Posterior vena cava (tissue), 2 donors: ENCODE measurements at regions not wholly inside any gene's neighbourhood (a gene's known extent, or its start where the extent isn't known, plus 50 kb on each side); places are given as distances from the start of the nearest gene placed in this dataset.

Experiments
- DNase-seq: peaks from one replicate; pipeline ENCODE4 v3.0.0-alpha.2; 2020; ENCODE audit warnings: low spot score
- intact Hi-C, 2 donors: fragments of 100-400 bp; cut with DNase I; formaldehyde crosslinking; loops; one replicate each; pipeline versions ENCODE4 v1.14.1 to v1.14.2; 2022 to 2023
- donor health status: DM: yes; HTN: yes; CAD: no.
- donor health status: DM: yes; HTN: yes; CAD: no.

DNA sequence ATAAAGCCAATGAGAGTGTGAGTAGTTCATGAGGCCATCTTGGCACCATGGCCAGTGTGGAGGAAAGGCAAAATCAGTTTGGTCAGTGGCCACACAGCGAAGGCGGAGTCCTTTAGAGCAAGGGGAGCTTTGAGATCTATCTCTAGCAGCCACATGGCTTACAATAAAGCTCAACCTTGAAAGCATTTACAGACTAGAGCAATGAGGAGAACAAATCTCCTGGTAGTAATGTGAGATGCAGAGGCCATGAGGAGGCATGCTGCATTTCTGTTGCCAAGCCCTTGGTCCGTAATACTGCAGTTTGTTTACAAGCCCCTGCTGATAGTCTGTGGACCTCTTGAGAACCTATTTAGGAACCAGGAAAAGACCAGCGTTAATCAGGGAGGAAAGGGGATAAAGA lies 381.5 kb upstream of the C2CD4B start:
- intact Hi-C loops, result no loop called here
- no peak for DNase-seq

DNA sequence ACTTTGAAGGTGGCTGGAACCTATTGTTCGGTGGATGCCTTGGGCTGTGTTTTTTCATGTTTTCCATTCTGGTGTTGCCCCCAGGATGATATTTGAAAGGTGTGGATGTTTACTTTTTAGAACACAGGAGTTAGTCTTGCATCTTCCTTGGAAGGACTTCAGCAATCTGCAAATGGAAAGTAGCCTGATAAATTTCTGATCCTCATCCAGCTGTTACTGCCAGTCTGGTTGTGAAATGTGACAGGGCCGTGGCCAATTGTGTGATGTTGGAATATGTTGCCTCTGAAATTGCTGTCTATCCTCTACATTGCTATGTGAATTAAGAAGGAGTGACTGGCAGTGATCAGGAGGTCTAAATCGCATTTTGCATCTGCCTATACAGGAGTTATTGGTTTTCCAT lies 382.5 kb upstream of the C2CD4B start:
- intact Hi-C loops, result no loop called here
- DNase-seq, result no peak

DNA sequence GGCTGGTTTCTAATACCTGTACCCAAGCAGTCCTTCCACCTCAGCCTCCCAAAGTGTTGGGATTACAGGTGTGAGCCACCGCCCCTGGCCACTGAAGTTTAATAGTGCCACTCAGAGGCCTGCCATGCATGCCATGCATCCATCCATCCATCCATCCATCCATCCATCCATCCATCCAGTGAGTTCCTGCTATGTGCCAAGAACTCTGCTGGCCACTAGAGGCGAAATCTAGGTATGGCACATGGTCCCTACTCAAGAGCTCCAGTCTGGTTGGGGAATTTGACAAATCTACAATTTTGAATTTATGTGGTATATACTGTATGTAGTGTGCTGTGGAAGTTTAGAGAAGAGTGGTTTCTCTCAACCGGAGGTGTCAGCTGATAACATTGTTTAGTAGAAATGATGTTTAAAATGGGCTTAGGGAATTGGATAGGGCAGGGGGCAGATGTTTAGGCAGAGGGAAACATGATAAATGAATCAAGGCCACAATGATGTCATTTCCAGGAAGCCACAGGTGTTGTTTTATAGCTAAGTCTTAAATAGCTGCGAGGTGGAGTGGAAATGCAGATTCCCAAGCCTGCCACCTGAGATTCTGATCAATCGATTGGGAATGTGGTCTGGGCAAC lies 384.4 kb upstream of the C2CD4B start:
- DNase-seq, result no peak
- intact Hi-C loops, result no loop called here

DNA sequence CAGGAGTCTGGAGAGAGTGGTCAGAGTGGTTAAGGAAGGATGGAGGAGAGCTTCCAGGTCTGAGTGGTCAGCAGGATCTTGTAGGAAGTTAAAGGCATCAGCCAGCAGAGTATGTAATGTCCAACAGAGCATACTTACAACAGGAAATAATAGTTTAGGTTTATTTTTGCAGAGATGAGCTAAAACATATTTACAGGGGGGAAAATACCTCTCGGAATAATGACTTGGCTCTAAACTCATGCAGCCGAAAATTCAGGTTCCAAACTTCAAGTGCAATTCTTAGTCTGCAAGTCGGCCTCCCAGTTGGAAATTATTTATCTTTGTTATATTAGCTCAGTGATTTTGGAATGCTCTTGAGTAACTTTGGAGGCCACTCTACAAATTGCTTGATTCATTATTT lies 385.0 kb upstream of the C2CD4B start:
- no peak for DNase-seq
- intact Hi-C loops, result no loop called here

DNA sequence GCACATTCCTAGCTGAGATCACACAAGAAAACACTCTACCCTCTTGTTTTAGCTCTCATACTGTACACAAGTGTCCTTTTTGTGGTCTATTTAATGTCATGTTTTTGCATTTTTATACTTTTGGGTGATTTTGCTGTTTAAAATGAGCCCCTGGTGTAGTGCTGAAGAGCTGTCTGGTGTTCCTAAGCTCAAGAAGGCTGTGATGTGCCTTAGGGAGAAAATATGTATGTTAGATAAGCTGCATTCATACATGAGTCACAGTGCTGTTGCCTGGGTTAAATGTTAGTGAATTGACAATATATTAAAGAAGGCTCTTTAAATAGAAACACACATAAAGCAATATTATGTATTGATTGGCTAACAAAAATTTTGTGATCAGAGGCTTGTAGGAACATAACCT lies 387.4 kb upstream of the C2CD4B start:
- intact Hi-C loops, result no loop called here
- no peak for DNase-seq

DNA sequence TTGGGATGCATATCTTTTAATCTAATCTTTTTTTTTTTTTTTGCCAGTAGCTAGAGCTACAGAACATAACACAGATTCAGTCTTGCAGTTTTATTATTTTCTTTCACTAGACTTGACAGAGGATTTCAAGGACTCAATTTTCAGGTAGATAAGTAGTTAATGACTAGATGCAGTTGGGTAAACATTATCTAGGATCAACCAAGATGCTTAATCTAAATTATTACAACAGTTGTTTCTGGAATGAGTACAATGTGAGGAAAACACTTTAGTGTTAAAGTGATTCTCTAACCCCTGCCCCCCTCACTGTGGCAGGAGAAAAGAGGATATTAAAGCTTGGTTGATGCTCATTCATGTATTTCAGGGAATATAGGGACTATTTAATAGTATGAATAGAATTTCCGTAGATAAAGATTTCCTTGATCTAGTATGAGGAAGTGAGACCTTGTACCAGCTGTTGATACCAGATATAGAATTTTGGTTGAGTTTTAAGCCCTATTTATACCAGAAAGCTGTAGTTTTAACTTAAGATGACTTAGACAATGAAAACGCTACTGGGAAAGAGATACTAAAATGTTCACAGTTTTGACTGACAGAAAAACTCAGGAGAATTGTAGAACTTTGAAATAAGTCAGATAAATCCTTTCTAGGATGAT lies 389.0 kb upstream of the C2CD4B start:
- no peak for DNase-seq
- intact Hi-C loops, result no loop called here

DNA sequence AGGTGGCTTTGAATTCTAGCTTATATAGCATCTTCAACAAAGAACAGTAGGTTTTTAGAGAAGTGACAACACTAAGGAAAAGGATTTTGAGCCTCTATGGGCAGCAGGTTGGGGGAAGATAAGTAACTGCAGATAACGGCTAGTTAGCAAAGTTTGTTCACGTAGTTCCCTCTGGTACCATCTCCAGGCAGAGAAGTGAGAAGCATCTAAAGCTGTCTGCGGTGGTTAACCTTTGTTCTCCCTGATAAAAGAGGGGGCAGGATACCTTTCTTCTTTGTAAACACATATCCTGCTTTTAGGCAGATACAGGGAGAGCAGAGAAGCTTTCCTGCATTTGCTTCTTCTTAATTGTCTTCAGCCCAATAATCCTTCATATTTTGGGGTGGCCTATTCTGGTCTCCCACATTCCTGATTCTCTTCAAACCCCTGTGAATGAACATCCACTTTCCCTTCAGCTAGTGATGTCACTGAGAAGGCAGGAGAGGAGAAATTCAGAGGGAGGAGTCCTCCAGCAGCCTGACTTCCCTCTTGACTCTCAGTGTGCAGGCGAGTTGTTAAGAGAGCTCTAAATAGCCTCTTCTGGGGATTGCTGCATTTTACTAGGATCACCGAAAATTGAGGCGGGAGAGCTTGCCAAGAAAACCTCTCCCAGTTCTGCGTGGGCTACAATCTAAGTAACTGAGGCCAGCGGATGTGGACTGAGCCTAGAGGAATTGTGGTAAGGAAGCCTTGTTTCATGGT lies 393.7 kb upstream of the C2CD4B start:
- intact Hi-C loops, result no loop called here
- no peak for DNase-seq

DNA sequence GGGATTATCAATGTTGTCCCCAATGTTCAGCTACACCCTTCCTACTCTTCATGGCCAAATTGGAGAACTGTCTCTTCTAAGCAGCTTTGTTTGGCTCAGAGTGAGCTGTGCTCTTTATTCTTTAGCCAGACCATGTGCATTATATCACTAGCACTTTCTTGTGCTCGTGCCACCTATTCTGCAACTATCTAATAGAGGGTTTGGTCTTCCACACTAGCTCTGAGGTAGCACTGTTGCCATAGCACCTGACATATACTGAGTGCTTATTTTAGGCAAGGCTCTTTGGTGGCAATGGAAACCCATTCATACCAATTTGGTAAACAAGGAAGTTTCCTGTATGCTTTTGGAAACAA lies 394.3 kb upstream of the C2CD4B start:
- intact Hi-C loops, result no loop called here
- DNase-seq, result no peak

DNA sequence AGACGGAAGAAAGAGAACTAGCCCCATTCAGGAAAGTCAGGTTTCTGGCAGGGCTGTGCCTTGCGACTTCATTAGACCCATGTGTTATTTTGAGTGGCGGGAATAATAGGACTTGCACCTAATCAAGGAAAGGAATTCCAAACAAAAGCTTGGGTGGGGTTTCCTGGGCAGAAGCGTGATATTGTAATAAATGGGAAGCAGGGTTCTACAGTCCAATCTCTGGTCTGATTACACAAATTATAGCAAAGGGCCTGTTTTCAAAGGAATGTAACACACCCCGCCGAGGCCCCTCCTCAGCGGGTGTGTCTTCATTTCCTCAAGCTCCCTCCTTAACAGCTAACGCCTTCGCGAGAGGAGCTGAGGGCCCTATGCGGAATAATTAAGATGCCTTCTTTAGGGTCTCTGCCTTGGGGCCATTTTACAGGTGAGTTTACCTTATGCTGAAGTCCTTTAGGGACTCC lies 396.0 kb upstream of the C2CD4B start:
- no peak for DNase-seq
- intact Hi-C loops, result no loop called here

DNA sequence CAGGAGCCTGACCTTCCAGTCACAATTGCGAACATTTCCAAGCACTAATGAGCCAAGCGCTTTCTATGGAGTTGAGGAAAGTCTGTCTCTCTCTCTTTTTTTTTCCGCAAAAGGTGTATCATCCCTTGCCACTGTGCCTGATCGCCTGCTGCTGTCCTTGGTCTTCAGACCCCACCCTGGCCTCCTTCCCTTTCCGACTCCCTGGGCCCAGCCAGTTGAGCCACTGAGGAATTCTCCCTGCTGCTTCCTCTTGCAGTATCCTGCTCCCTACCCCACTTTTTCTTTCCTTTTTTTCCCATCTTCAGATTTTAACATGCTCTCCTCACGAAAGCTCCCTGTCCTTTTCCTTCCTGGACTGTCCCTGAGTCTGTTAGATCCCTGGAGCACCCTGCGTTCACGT lies 396.5 kb upstream of the C2CD4B start:
- intact Hi-C loops, result no loop called here
- no peak for DNase-seq

DNA sequence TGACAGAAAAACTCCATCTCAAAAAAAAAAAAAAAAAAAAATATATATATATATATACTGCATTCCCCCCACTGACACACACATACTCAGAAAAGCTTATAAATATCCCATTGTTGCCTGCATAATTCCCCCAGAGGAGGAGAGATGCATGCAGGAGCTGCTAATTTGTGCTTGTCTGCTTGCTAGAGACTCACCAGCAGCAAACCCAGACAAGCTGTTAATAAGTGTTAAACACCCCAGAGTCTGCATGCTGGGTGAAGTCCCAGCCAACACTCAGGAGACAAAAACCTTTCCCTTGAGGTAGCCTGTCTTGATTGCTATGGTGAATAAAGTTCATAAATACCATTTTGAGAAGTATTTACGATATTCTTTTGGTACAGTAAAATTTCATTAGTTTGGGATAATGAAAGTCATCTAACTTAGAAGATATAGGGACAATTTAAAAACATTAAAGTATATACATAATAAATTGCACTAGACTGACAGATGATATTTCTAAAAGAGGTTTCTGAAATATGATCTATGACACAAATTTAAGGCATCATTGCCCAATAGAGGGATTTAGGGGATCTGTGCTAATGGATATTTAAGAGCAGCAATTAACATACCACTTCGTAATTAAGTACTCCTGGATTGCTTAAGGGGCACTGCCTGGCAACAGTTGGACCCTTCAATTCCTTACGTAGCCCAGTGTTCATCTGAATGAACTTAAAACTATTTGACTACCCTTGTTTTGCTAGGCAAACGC lies 400.0 kb upstream of the C2CD4B start:
- DNase-seq, result no peak
- intact Hi-C loops, result no loop called here

DNA sequence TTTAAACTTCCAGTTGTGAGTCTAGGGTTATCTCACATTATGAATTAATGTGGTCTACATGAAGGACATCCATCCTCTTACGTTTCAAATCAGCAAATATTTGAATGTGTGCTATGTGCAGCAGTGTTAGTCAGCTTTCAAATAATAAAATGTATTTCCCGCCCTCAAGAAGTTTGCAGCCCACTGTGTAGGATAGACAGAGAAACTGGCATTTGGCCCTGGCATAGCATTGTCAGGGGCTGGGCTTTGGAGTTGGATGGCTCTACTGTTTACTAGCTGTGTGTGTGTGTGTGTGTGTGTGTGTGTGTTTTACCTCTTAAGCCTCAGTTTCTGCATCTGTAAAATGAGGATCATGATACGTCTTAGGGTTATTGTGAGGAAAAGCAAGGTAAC lies 400.5 kb upstream of the C2CD4B start:
- DNase-seq, result no peak
- intact Hi-C loops, result no loop called here

DNA sequence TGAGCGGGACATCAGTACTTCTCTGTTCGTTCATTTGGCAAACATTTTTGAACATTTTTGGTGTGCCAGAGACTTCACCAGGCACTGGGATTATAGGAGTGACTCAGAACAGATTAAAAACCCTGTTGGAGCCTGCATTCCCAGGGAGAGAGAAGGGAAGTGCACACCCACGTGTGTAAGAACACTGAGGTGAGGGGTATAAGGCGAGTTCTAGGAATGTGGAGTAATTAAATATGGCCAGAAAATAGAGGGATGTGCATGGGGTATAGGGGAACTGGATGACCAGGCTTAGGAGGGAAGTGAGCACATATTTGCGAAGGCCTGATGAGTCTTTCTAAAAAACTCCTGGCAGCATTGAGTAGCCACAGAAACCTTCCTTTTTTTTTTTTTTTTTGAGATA lies 401.2 kb upstream of the C2CD4B start:
- no peak for DNase-seq
- intact Hi-C loops, result no loop called here

DNA sequence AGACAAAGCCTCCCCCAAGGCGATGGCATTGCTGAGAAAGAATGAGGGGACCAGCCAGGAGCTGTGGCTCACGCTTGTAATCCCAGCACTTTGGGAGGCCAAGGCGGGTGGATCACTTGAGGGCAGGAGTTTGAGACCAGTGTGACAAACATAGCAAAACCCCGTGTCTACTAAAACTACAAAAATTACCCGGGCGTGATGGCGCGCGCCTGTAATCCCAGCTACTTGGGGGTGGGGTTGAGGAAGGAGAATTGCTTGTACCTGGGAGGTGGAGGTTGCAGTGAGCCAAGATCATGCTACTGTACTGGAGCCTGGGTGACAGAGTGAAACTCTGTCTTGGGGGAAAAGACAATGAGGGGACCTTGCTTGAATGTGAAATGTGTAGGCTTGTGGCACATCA lies 402.4 kb upstream of the C2CD4B start:
- no peak for DNase-seq
- intact Hi-C loops, result no loop called here

DNA sequence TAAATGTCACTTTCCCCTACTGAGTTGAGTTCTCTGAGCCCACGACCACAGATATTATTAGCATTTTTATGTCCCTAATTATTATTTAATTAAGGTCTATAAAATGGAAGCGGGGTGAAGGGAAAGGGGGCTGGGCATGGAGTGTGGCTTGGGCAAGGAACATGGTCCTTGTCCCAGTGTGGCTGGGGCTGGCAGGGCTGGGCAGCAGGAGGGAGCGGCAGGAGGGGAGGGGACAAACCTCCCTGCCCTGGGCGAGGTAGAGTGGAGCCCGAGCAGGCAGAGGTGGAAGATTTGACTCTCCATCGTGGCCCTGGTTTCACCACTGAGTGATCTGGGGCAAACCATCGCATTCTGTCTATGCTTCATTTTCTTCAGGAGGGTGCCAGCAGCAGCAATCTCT lies 402.9 kb upstream of the C2CD4B start:
- DNase-seq, result no peak
- intact Hi-C loops, result no loop called here

DNA sequence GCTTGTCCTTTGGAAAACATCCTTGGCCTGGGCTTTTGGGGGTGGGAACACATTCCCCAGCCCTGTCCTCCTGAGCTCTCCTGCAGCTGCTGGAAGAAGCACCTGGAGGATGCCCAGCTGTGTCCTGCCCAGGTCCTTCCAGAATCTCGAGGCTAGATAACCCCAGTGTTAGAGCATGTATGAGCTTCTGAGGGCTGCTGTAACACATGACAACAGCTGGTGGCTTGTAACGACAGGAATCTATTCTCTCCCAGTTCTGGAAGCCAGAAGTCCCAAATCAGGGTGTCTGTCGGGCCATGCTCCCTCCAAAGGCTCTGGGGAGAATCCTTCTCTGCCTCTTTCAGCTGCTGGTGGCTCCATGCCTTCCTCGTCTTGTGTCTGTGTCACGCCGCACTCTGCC lies 403.6 kb upstream of the C2CD4B start:
- intact Hi-C loops, result no loop called here
- DNase-seq, result no peak

DNA sequence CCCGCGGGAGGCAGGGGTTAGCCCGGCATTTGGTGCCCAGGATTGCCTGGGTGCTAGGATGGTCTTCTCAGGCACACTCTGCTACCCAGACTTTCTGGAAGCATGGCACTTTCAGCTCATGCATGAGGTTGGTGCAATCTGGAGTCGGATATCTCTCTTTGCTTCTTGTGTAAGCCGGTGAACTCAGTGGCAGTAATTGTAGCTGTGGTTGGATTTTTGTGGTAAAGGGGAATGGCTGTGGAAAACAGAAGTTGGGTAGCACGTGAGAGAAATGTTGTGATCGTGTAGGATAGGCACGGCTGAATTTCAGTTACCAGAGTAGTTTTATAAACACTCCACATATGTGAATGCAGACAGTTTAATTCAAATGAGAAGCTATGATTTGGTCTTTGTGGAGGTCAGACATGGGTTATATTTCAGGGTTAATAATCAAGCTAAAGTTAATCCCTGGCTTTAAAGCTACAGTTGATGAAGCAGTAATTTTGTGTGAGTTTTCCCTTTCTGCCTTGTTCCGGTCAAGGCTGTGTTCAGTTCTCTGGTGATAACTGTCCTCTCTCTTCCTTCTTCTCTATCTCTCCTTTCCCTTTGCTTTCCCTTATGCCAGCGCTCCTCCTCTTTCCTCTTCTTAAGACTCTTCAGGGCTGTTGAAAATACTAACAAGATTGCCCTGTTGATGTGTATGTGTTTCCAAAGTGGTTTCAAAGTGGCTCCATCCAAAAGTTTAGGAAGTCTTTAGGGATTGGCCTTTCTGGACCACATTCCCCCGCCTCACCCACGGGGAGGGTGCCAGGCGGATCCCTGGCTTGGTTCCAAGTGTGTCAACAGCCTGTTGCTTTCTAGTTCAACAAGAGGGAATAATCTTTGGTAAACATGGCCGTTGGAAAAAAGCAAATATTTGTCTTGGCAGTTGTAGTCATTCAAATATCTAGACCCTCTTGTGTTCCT lies 404.6 kb upstream of the C2CD4B start:
- intact Hi-C loops, result no loop called here
- peak; percentile 87 for DNase-seq

DNA sequence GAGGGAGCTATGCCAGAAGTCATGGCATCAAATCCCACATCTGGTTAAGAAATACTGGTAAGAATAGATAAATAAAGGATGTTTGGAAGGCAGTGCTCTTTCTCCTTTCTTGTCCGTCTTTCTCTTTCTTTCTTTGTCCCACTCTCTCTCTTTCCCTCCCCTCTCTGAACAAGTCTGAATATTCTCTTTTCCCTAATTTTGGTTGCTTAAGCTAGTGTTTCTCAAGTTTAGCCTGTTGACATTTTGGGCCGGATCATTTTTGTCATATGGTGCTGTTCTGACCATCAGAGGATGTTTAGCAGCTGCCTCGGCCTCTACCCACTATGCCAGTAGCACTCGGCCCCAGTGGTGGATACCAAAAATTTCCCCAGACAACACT lies 405.3 kb upstream of the C2CD4B start:
- DNase-seq, result no peak
- intact Hi-C loops, result no loop called here

DNA sequence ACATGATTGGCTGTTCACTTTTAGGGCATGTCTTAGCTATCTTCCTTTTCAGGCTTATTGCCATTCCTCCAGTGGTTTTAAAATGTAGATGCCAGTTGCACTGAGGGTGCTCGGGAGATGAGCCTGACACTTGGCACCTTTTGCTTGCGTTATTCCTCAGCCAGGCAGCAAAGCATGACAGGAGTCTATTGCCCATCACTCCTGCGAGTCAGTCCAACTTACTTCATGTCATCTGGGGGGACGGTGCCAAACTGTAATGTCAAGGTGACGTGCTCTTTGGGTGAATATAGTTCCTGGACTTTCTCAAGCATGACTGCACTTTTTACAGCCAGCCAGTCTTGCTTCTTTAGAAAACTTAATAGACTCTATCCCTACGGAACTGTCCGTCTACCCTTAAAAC lies 406.0 kb upstream of the C2CD4B start:
- intact Hi-C loops, result no loop called here
- no peak for DNase-seq
